Thyroid gland (tissue), 4 donors: ENCODE measurements at regions not wholly inside any gene's neighbourhood (a gene's known extent, or its start where the extent isn't known, plus 50 kb on each side); places are given as distances from the start of the nearest gene placed in this dataset.

Source experiments
- CTCF ChIP-seq, 6 experiments: fragments of 200-600 bp in 3 of 6; fragments of 450-650 bp in 3 of 6; sonication (generic) in 3 of 6; IDR thresholded peaks; one replicate each; pipeline ENCODE4 v1.5.1; 2016 to 2019; ENCODE audit warnings: antibody characterized with exemption in 6 of 6, mild to moderate bottlenecking in 2 of 6, inconsistent platforms in 1 of 6, moderate library complexity in 1 of 6
- POLR2A ChIP-seq, 2 donors: fragments of 450-650 bp; IDR thresholded peaks; one replicate each; pipeline ENCODE4 v1.6.1; 2017; ENCODE audit warnings: antibody characterized with exemption in 2 of 2, mild to moderate bottlenecking in 2 of 2, moderate library complexity in 1 of 2

DNA sequence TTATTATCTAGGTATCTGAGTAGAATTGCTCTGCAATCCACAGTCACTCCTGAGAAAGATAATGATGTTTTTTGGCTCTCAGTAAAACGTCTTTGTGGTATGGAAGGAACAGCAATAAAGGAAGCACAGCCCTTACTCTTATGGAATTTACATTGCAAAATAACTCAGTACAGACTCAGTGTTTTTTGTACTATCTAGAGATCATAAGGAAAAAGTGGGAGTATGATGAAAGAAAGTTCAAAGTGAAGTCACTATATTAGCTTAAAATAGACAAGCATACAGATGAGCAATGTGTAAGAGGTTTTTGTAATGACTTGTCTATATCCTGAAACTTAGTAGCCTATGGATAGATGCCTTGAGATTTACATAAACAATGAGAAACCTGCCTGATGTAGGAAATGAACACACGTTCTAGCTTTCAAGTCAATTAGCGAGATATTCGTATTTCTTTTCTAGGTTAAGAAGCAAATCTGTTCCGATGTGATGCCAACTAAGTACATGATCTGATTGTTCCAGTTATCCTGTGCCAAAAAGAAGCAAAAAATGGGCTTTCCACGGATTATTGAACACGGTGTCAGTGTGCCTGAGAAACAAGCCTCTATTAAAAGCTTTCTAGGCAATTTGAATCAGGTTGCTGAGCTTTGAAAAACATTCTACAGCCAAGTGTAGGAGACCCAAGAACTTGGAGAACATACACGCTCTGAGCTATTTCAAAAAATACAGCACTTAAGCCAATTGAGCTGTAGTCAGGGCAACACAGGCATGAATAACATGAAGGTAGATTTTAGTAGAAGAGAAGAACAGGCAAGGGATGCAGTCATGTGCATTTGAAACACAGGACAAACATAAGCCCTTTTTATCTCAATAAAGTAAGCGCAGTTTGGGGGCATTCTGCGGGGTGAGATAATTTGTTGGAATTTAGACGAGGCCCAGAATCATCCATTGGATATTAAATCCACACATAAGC lies 86.3 kb upstream of the TAF11L2 start:
- TF ChIP-seq CTCF (IDR thresholded peaks at IDR 0.05) (no peak), POLR2A (IDR thresholded peaks at IDR 0.05) (no peak)
